ENCODE measurements at regions not wholly inside any gene's neighbourhood (a gene's known extent, or its start where the extent isn't known, plus 50 kb on each side); places are given as distances from the start of the nearest gene placed in this dataset.

- no peaks in the 10 kb centered on the region for H3K79me2 ChIP-seq (ENCODE audit: control insufficient read depth, insufficient read depth, low read length)
- intact Hi-C loops (cut with micrococcal nuclease) = loop anchor here (1.0 kb wide), 1 partner anchor 464 kb away; no protein-coding TSS in a partner anchor
- FAIRE-seq (peak; percentile 79), DNase-seq (ENCODE audit: extremely low read depth in 1 of 4, low spot score in 3 of 4) (peak; percentile 82 to 83 (median 82)), ATAC-seq (peak; percentile 97)
- H3K9ac ChIP-seq (ENCODE audit: insufficient read depth in 1 of 2, low read depth in 2 of 2, low read length in 2 of 2) = peak overlapping the region; percentile 26 to 83; a peak in 3 of 4 replicates
- peak overlapping the region; percentile 91 for H2AFZ ChIP-seq (ENCODE audit: low read depth, low read length)
- WGBS (ENCODE audit: insufficient coverage, low coverage, missing lambda C conversion rate) = 2% methylated on average over 33 of the region's 36 CpGs
- CTCF ChIA-PET (ENCODE audit: low intra/inter-chr PET ratio) = interaction anchor here (0.5 to 2.6 kb wide), 10 partner anchors 18 to 1573 kb away, joined by 3 to 18 read pairs (median 4); no protein-coding TSS in a partner anchor
- peaks cover 6 to 18% of the 10 kb centered on the region in 2 experiments; a peak in 4 of 5 replicates for H3K27me3 ChIP-seq (ENCODE audit: control insufficient read depth in 2 of 2, insufficient read depth in 2 of 2, low read length in 2 of 2)
- no peaks in the 10 kb centered on the region; the same call in 1 of the 2 replicates for H3K9me3 ChIP-seq (replicated peaks; ENCODE audit: control insufficient read depth, insufficient read depth, low read depth, low read length)
- no peaks in the 10 kb centered on the region for H3K9me1 ChIP-seq (ENCODE audit: control insufficient read depth, insufficient read depth, low read length)
- no peaks in the 10 kb centered on the region; the same call in 1 of the 2 replicates for H4K20me1 ChIP-seq (replicated peaks; ENCODE audit: control insufficient read depth, insufficient read depth, low read length)
- H3K4me1 ChIP-seq (replicated peaks in 1 of 2; ENCODE audit: control insufficient read depth in 2 of 2, insufficient read depth in 2 of 2, low read length in 2 of 2) = peaks cover 0 to 7% of the 10 kb centered on the region in 2 experiments; a peak in 2 of 5 replicates
- peak overlapping the region; percentile 30 for H3K4me3 ChIP-seq
- BruUV-seq (replicated peaks) = no TSS peak
- H3K36me3 ChIP-seq (ENCODE audit: control insufficient read depth, insufficient read depth, low read length) = no peaks in the 10 kb centered on the region
- H3K4me2 ChIP-seq (ENCODE audit: insufficient read depth, low read length) = peak overlapping the region; percentile 78
- H3K27ac ChIP-seq (ENCODE audit: extremely low read depth, low read depth, low read length) = no peak overlapping the region
- in situ Hi-C loops (cut with MboI) = loop anchor here (5.0 kb wide), 1 partner anchor 415 kb away; no protein-coding TSS in a partner anchor
- POLR2A ChIA-PET = interaction anchor here (0.6 to 2.5 kb wide), 10 partner anchors 9 to 622 kb away, joined by 3 to 7 read pairs (median 3); no protein-coding TSS in a partner anchor
- TF ChIP-seq ZNF174 (CRISPR knock-in tag; IDR thresholded peaks at IDR 0.05) = no peak
- no peak for TF ChIP-seq SRSF3 (IDR thresholded peaks at IDR 0.05; ENCODE audit: insufficient read depth, low read length)
- no peak for TF ChIP-seq SUPT5H (IDR thresholded peaks at IDR 0.05)
- TF ChIP-seq, protein P1, sequence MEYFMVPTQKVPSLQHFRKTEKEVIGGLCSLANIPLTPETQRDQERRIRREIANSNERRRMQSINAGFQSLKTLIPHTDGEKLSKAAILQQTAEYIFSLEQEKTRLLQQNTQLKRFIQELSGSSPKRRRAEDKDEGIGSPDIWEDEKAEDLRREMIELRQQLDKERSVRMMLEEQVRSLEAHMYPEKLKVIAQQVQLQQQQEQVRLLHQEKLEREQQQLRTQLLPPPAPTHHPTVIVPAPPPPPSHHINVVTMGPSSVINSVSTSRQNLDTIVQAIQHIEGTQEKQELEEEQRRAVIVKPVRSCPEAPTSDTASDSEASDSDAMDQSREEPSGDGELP (CRISPR knock-in tag; IDR thresholded peaks at IDR 0.05; ENCODE audit: borderline replicate concordance) = peak; percentile 59; the same call in 1 of the 2 replicates
- peak; percentile 72 for TF ChIP-seq L3MBTL2 (IDR thresholded peaks at IDR 0.05)
- no peak for TF ChIP-seq UBTF (IDR thresholded peaks at IDR 0.05; ENCODE audit: borderline replicate concordance in 1 of 2, low read depth in 2 of 2, low read length in 2 of 2)
- no peak for TF ChIP-seq ZNF184 (CRISPR knock-in tag; IDR thresholded peaks at IDR 0.05)
- no peak for TF ChIP-seq ZNF253 (CRISPR knock-in tag; conservative IDR thresholded peaks at IDR 0.05)
- TF ChIP-seq ATF3 (IDR thresholded peaks at IDR 0.05) = no peak
- TF ChIP-seq ATF3 (CRISPR knock-in tag; conservative IDR thresholded peaks at IDR 0.05) = no peak
- TF ChIP-seq NFXL1 (CRISPR knock-in tag; IDR thresholded peaks at IDR 0.05) = no peak
- 0 out of 2 replicates have a peak, but pooled peaks have one; percentile 12 for TF ChIP-seq CTBP1 (IDR thresholded peaks at IDR 0.05; ENCODE audit: borderline replicate concordance)
- no peak for TF ChIP-seq ZKSCAN1 (IDR thresholded peaks at IDR 0.05; ENCODE audit: low read depth, low read length)
- no peak for TF ChIP-seq HDAC8 (tag; IDR thresholded peaks at IDR 0.05)
- no peak for TF ChIP-seq IFI16 (CRISPR knock-in tag; IDR thresholded peaks at IDR 0.05)
- TF ChIP-seq ETV5 (CRISPR knock-in tag; IDR thresholded peaks at IDR 0.05; ENCODE audit: low read depth) = peak; percentile 15; the same call in 1 of the 2 replicates
- no peak for TF ChIP-seq LEF1 (IDR thresholded peaks at IDR 0.05)
- TF ChIP-seq JUND (IDR thresholded peaks at IDR 0.05; ENCODE audit: borderline replicate concordance, low read depth, low read length) = peak; percentile 20; the same call in 1 of the 2 replicates
- TF ChIP-seq JUND (tag; IDR thresholded peaks at IDR 0.05; ENCODE audit: borderline replicate concordance, low read depth, low read length) = no peak
These were observed 62.2 kb upstream of the GTF3A start for GRCh38 chr13:27362064-27362751.
